Retinal pigment epithelial cell (primary cell): ENCODE measurements at regions not wholly inside any gene's neighbourhood (a gene's known extent, or its start where the extent isn't known, plus 50 kb on each side); places are given as distances from the start of the nearest gene placed in this dataset.

Experiments
- DNase-seq: peaks from one replicate; pipeline ENCODE4 v3.0.0-alpha.2; 2010; ENCODE audit warnings: low read depth
- H3K4me3 ChIP-seq: 2 replicates; pipeline ENCODE4 v1.5.1; 2011; ENCODE audit warnings: mild to moderate bottlenecking, low read length, control low read depth, moderate library complexity
- TF ChIP-seq, protein P1 (sequence below): conservative IDR thresholded peaks from 2 replicates; pipeline ENCODE4 v1.5.1; 2011; ENCODE audit warnings: low read depth, low read length, control low read depth, inconsistent platforms

DNA sequence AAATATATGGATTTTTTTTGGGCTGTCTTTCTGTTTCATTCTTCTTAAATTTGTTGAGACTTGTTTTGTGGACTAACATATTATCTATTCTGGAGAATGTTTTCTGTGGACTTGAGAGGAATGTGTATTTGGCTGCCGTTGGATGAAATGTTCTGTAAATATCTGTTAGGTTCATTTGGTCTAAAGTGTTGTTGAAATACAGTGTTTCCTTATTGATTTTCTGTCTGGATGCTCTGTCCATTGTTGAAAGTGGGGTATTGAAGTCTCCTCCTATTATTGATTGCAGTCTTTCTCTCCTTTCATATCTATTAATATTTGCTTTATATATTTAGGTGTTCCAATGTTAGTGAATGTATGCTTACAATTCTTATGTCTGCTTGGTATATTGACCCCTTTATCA is 431.8 kb downstream of the RAPGEF2 start:
- TF ChIP-seq, protein P1, sequence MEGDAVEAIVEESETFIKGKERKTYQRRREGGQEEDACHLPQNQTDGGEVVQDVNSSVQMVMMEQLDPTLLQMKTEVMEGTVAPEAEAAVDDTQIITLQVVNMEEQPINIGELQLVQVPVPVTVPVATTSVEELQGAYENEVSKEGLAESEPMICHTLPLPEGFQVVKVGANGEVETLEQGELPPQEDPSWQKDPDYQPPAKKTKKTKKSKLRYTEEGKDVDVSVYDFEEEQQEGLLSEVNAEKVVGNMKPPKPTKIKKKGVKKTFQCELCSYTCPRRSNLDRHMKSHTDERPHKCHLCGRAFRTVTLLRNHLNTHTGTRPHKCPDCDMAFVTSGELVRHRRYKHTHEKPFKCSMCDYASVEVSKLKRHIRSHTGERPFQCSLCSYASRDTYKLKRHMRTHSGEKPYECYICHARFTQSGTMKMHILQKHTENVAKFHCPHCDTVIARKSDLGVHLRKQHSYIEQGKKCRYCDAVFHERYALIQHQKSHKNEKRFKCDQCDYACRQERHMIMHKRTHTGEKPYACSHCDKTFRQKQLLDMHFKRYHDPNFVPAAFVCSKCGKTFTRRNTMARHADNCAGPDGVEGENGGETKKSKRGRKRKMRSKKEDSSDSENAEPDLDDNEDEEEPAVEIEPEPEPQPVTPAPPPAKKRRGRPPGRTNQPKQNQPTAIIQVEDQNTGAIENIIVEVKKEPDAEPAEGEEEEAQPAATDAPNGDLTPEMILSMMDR, result no peak
- DNase-seq, result no peak
- no peak overlapping the region for H3K4me3 ChIP-seq

DNA sequence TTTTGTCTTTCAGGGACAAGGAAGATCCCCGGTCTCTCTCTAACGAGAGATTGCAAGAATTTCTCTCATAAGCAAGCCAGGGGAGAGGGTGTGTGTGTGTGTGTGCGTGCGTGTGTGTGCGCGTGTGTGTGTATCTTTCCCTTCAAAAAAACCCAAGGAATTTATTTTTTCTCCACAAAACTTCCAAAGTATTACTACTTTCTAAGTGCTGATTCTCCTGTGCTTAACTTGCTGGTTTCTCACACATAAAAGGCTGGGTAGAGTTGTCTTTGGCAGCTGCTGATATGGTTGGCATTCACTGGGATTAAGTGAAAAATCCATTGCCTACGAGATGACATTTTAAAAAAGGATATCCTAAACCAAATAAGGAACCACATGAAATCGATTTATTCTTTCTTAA is 435.7 kb downstream of the RAPGEF2 start:
- DNase-seq, result no peak

DNA sequence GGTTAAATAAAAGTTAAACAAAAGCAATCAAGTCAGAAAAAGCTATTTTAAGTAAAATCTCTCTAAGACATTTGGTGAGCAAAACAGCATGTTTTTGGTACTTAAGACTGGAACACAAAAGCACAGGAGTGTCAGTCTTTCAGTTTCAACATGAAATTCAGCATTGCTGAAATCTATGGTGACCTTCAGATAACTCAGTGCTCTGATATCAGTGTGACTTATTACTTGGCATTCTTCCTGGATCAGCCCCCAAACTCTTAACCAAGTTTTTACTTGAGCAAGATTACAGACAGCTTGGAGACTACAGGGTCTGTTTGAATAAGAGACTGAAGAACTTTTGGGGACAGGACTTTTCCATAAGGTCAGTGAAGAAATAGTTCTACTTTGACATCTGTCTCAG is 437.2 kb downstream of the RAPGEF2 start:
- no peak for DNase-seq
- H3K4me3 ChIP-seq, result no peak overlapping the region

More for the DNA sequence above, 435.7 kb downstream of the RAPGEF2 start:
- TF ChIP-seq, protein P1, result no peak
- no peak overlapping the region for H3K4me3 ChIP-seq

DNA sequence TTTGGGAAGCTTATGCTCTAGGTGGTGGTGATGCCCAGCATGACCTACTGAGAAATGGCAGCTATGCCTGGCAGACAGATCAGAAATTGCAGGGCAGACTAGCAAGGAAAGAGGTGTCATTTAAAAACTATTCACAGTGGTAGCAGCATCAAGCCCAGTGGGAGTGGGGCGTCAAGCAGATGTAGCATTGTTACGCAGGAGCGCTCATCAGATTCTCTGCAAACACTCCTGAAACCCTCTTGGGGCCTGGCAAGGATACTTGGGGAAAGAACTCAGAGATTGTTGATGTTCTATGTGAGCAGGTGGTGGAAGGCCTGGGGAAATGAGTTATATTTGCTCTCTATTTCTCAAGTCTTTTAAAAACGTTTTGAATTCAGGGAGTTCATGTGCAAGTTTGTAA is 437.6 kb downstream of the RAPGEF2 start:
- no peak for DNase-seq
- no peak overlapping the region for H3K4me3 ChIP-seq
- TF ChIP-seq, protein P1, result no peak

More for the DNA sequence above, 437.2 kb downstream of the RAPGEF2 start:
- TF ChIP-seq, protein P1, result no peak

DNA sequence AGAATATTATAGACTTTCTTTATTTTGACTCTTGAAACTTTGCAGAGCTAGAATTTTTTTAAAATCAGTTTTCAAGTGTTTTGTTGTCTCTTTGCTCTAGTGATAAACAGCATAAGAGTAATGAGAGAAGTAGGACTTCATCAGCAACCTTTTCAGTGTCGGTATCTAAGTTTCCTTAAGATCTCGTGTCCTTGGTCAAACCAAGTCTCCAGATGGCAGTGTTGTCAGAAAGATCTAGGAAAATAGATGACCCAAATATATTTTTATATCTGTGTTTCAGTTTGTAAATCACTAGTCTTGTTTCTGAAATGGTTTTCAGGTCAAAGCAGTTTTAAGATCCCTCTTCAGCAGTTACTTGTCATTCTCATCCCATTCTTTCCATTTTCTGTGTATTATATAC is 438.3 kb downstream of the RAPGEF2 start:
- no peak overlapping the region for H3K4me3 ChIP-seq

DNA sequence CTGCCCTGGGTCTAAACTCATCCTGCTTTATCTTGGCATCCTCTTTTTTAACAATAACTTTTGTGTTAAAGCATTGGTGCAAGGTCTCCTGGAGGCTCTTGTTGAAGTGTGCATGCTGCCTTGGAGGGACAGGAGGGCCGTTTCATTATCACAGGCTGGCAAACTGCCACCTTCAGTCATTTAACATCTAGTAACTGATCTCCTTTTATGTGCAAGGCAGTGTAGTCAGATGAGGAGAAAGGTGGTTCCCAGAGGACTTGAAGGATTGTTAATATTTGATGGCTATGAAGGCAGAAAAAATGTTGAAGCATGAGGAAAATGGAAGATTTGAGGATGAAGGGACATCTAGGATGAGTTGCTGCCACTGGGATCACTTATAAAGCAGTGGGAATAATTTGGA is 439.4 kb downstream of the RAPGEF2 start:
- TF ChIP-seq, protein P1, result no peak
- DNase-seq, result no peak
- H3K4me3 ChIP-seq, result no peak overlapping the region

More for the DNA sequence above, 438.3 kb downstream of the RAPGEF2 start:
- no peak for DNase-seq
- TF ChIP-seq, protein P1, result no peak

DNA sequence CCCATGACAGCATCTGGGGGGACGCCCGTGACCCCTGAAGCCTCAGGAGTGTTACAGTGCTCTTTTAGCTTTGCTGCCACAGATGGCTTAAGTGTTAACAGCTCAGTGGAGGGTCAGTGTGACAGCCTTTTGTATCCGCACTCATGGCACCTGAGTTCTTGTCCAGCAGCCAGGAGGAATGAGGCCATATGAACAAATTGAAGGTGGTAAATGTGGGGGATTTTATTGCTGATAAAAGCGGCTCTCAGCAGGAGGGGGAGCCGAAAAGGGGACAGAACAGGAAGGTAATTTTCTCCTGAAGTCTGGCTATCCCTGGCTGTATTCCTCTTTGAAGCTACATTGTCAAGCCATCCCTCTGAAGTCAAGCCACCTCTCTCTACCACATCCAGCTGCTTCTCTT is 441.0 kb downstream of the RAPGEF2 start:
- no peak overlapping the region for H3K4me3 ChIP-seq
- TF ChIP-seq, protein P1, result no peak
- no peak for DNase-seq
